Ammon's horn (tissue), 1 donor: ENCODE measurements at regions not wholly inside any gene's neighbourhood (a gene's known extent, or its start where the extent isn't known, plus 50 kb on each side); places are given as distances from the start of the nearest gene placed in this dataset.
"Not testable (repeated sequence)": the region's sequence is repeated elsewhere in the genome, so short reads cannot be mapped to it uniquely, and the experiment has no call there.

ENCODE experiments used
- DNase-seq: peaks from one replicate; pipeline ENCODE4 v3.0.0-alpha.2; 2016; ENCODE audit warnings: low spot score

GRCh38 chr15:31179693-31180092 is 78.2 kb upstream of the TRPM1 start:
- DNase-seq: no peak

- no peak for DNase-seq
Measured at GRCh38 chr15:31193291-31193690, 91.8 kb upstream of the TRPM1 start.

- DNase-seq: no peak
Measured at GRCh38 chr15:31195871-31196270, 94.3 kb upstream of the TRPM1 start.

- DNase-seq: peak; percentile 40
Measured at GRCh38 chr15:31197497-31198414, 96.2 kb upstream of the TRPM1 start.

- peak; percentile 55 for DNase-seq
Measured at GRCh38 chr15:31200735-31201151, 99.2 kb upstream of the TRPM1 start.

GRCh38 chr15:31202953-31203352 is 101.4 kb upstream of the TRPM1 start:
- DNase-seq: no peak

GRCh38 chr15:31203999-31204398 is 102.5 kb upstream of the TRPM1 start:
- DNase-seq: no peak

GRCh38 chr15:31206386-31207181 is 105.1 kb upstream of the TRPM1 start:
- no peak for DNase-seq

GRCh38 chr15:31207246-31207645 is 105.7 kb upstream of the TRPM1 start:
- no peak for DNase-seq

GRCh38 chr15:31207861-31208260 is 106.3 kb upstream of the TRPM1 start:
- not testable (repeated sequence) for DNase-seq

GRCh38 chr15:31208817-31209216 is 107.3 kb upstream of the TRPM1 start:
- DNase-seq: no peak

- DNase-seq: no peak
Measured at GRCh38 chr15:31211353-31211752, 109.8 kb upstream of the TRPM1 start.

- peak; percentile 53 for DNase-seq
Measured at GRCh38 chr15:31212326-31213080, 111.0 kb upstream of the TRPM1 start.

GRCh38 chr15:31214158-31214863 is 112.3 kb upstream of the KLF13 start:
- DNase-seq: no peak

GRCh38 chr15:31214864-31215489 is 111.7 kb upstream of the KLF13 start:
- peak; percentile 20 for DNase-seq

- peak; percentile 82 for DNase-seq
Measured at GRCh38 chr15:31215490-31216214, 111.0 kb upstream of the KLF13 start.

- DNase-seq: peak; percentile 76
Measured at GRCh38 chr15:31216215-31216911, 110.3 kb upstream of the KLF13 start.

- no peak for DNase-seq
Measured at GRCh38 chr15:31217067-31217466, 109.6 kb upstream of the KLF13 start.

- DNase-seq: no peak
Measured at GRCh38 chr15:31217566-31218270, 108.9 kb upstream of the KLF13 start.
